Breast epithelium (tissue), 3 donors: ENCODE measurements at regions not wholly inside any gene's neighbourhood (a gene's known extent, or its start where the extent isn't known, plus 50 kb on each side); places are given as distances from the start of the nearest gene placed in this dataset.

ENCODE experiments used
- POLR2A ChIP-seq: fragments of 450-650 bp; IDR thresholded peaks from one replicate; pipeline ENCODE4 v1.6.1; 2016; ENCODE audit warnings: antibody characterized with exemption, mild to moderate bottlenecking, moderate library complexity
- POLR2AphosphoS5 ChIP-seq, 3 donors: sonication (generic); formaldehyde crosslinking; IDR thresholded peaks; one replicate each; pipeline ENCODE4 v1.6.1; 2017; ENCODE audit warnings: antibody characterized with exemption in 3 of 3
- TF ChIP-seq, protein P1 (sequence below), 3 donors: fragments of 450-650 bp; IDR thresholded peaks; one replicate each; pipeline ENCODE4 v1.5.1; 2016 to 2017; ENCODE audit warnings: antibody characterized with exemption in 3 of 3, mild to moderate bottlenecking in 3 of 3, moderate library complexity in 3 of 3

DNA sequence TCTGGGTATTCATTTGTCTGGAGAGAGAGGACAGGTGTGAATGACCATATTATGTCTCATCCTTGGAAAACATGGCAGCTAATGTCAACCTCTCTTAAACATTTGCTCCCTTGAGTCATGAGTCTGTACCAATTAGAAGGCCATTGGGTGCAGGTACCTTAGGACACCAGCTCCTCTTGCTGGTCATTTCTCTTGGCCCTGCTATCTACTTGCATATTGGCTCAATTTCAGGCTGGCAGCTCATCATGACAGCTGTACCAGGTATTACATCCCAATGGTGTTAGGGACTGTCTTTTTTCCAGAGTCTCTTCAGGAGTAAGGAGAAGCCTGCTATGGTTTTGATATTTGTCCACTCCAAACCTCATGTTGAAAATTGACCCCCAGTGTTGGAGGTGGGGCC is 92.2 kb upstream of the ANKRD28 start:
- TF ChIP-seq, protein P1, sequence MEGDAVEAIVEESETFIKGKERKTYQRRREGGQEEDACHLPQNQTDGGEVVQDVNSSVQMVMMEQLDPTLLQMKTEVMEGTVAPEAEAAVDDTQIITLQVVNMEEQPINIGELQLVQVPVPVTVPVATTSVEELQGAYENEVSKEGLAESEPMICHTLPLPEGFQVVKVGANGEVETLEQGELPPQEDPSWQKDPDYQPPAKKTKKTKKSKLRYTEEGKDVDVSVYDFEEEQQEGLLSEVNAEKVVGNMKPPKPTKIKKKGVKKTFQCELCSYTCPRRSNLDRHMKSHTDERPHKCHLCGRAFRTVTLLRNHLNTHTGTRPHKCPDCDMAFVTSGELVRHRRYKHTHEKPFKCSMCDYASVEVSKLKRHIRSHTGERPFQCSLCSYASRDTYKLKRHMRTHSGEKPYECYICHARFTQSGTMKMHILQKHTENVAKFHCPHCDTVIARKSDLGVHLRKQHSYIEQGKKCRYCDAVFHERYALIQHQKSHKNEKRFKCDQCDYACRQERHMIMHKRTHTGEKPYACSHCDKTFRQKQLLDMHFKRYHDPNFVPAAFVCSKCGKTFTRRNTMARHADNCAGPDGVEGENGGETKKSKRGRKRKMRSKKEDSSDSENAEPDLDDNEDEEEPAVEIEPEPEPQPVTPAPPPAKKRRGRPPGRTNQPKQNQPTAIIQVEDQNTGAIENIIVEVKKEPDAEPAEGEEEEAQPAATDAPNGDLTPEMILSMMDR (IDR thresholded peaks at IDR 0.05): no peak
- TF ChIP-seq POLR2AphosphoS5 (IDR thresholded peaks at IDR 0.05) (no peak), POLR2A (no peak)
